GM18868 (cell line): ENCODE measurements at regions not wholly inside any gene's neighbourhood (a gene's known extent, or its start where the extent isn't known, plus 50 kb on each side); places are given as distances from the start of the nearest gene placed in this dataset.
"Not testable (repeated sequence)": the region's sequence is repeated elsewhere in the genome, so short reads cannot be mapped to it uniquely, and the experiment has no call there.

Experiments used
- ATAC-seq: cut with Tn5 transposase; IDR thresholded peaks from one replicate; pipeline ENCODE4 v1.9.1; 2021; ENCODE audit warnings: mild to moderate bottlenecking, moderate library complexity; ENCODE audit not compliant: unreplicated experiment

DNA sequence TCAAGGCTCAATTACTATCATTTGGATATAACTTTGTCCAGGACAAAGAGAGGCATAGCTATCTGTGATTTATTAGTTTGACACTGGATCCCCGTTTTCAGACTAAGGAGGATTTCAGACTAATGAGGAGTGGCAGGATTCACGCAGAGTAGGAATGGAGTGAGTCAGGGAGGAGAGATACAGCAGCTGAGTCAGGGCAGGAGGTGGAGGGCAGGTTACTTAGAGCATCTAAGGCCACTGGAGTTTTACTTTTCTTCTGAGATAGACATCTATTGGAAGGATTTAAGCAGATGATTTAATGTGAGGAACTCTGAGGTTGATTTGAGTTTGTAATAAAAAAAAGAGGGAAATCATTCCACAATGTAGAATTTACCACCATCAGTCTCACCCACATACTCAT, 110.6 kb downstream of the RPIA start:
- ATAC-seq = not testable (repeated sequence)

DNA sequence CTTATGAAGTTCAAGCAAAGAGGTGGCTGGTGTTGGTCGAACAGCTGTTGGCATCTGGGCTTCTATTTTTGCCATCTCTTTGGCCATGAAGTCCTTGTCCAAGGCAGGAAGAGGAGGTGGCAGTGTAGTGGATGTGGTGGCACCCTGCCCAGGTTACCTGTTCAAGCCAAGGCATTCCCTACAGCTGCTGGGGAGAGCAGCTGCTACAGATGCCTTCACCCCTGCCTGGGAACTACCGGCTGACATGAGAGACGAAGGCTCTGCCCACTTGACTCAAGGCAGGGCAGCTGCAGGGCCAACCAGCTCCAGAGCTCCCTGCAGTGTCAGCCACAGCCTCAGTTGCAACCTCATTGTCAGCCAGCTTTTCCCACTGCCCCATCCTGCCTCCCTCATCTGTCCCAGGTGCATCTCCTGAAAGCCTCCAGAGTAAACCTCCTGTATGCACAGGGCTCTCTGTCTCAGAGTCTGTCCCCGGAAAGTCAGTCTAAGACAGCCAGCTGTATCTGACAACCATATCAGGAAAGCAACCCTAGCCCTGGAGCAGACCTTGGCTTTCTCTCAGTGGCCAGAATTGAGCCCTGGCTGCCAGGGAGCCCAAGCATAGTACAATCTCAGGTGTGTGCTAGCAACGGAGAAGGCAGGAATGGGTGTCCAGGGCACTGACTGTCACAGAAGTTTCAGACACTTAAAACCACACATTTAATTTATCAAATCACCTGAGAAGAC, 115.9 kb downstream of the RPIA start:
- ATAC-seq = no peak

DNA sequence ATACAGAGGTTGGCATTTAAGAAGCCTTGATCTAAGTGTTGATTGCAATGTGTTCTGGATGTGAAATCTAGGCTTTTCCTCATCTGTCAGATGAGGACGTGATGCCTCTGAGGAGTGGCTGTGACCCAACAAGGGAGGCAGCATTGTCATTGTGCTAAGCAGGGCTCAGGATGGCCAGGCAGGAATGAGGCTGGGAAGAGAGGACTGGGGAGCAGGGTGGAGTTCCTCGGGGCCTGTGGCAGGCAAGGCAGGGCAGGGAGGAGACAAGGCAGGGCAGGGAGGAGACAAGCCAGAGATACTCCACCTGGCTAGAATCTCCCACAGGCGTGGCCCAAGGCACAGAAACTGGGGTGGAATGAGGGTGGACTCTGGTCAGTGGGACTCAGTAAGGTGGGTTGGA, 116.6 kb downstream of the RPIA start:
- no peak for ATAC-seq

DNA sequence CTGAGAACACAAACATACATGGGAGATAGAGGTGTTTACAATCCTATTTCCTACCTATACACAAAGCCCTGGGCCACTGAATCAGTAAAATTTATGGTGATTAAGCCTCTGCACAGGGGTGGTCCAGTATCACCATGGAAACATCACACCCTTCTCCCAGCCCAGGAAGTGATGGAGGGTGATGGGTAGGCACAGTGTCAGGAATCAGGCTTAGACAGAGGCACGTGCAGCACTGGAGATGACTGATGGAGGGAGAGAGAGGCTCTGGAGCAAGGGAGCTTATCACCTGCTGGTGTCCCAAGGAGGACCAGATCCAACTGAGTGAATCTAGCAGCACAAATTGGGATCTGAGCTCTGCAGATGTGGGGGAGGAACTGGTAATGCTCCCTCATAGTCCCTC, 117.2 kb downstream of the RPIA start:
- no peak for ATAC-seq

DNA sequence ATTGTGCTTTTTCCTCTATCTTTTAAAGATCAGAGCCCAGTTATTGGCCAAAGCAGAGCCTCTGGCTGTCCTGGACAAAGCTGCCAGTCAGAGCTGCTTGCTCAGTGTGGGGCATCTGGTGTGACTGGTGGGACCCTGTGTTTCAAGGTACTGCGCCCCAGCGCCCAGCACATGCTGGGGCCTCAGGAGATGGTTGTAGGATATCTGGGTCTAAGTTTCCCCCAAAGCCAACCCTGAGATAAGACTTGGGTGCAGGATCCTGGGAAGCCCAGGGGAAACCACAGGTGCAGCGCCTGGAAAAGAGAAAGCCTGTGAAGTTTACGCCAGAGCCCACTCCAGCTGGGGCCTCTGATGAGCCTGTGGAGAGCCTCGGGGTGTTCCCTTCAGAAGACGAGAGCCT, 117.7 kb downstream of the RPIA start:
- no peak for ATAC-seq

DNA sequence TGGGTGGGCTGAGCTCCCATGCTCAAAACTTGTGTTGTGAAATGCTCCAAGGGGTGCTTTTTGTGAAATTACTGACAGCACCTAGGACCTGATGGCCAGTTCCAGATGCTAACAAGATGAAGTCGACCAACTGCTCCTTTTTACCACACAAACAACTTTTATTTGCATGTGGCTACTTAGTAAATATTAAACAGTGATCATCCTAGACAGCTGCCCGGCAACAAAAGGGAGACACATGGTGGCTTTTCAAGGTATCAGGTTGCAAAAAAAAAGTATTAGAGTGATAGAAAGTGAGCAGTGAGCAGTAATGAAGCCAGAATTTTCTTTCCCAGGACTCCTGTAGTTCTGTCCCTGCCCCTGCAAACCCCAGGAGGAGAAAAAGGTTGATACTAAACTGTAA, 118.5 kb downstream of the RPIA start:
- no peak for ATAC-seq

DNA sequence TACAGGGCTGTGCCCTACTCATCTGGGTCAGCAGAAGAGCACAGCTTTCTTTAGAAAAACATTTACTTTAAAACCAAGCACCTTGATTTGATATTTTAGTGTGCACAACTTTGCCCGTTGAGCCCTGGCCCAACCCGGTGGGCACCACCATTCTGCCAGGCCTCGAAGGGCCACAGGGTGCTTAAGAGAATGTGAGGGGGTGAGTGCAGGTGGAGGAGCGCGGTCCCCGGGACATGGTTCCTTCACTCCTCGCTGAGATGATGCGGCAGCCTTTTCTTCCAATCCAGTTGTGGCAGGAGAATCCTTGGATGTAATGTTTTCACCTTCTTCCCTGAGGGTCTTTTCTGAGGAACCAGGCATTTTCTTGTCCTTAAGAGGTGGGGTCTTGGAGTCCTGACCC, 119.0 kb downstream of the RPIA start:
- no peak for ATAC-seq

DNA sequence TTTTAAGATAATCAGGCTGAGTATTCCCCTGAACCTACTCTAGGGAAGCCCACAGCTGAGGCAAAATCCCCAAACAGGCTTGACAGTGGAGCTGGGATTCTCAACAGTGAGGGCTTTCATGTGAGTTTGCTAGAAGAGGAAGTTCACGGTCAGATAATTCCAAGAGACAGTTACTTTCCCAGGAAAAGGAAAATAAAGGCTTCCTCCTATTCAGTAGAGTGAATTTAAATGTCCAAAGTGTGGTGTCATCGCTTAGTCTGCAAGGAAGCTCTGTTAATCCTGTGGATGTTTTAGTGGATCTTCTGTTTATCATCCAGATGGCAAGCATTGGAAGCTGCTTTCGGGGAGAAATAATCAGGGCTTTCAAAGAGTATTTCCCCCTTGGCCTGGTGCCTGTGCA, 119.8 kb downstream of the RPIA start:
- no peak for ATAC-seq

DNA sequence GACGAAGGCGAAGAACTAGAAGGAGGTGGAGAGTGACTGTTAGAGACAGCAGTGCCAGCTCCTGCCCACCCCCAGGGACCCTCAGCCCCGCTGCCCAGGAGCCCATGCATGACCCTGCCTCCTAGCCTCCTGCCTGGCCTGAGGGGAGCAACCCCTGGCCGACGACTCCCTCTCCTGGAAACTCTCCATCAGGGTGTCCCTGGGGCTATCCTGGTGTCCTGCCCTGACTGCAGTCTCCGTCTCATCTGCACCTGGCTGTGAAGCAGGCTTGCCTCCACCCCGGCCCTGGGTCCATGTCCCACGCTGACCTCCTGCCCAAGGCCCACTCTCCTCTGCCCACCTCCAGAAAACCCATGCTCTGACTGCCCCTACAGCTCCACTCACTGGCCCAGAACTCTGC, 120.2 kb downstream of the RPIA start:
- no peak for ATAC-seq

DNA sequence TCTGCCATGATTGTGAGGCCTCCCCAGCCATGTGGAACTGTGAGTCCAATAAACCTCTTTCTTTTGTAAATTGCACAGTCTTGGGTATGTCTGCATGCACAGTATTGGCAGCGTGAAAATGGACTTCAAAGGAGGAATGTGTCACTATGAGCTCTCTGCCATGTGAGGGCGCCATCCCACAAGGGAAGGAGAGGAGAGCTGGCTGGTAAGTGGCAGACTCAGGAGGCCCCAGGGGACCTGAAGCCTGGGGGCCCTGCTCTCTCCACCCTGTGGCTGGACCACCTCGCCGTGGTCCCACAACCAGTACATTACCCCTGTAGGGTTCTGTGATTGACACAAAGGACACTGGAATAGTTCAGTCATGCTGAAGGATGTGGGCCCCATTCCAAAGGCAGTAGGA, 122.1 kb downstream of the RPIA start:
- ATAC-seq = no peak

DNA sequence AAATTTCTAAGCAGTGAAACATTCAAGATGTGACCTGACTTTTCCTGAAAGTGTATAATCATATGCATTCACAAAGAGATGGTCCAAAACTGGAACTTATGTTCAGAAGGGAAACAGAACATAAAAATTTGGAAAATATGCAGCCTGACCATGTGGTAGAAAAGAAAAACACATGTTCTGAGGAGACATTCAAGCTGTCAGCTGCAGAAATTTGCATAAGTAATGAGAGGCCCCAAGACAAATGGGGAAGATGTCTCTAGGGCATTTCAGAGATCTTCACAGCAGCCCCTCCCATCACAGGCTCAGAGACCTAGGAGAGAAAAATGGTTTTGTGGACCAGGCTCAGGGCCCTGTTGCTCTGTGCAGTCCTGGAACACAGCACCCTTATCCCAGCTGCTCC, 123.8 kb downstream of the RPIA start:
- no peak for ATAC-seq

DNA sequence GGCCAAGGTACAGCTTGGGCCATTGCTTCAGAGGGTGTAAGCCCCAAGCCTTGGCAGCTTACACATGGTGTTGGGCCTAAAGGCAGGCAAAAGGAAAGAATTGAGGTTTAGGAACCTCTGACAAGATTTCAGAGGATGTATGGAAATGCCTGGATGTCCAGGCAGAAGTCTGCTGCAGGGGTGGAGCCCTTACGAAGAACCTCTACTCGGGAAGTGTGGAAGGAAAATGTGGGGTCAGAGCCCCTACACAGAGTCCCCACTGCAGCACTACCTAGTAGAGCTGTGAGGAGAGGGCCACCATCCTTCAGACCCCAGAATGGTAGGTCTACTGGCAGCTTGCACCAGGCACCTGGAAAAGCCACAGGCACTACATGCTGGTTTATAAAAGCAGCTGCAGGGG, 124.2 kb downstream of the RPIA start:
- no peak for ATAC-seq

DNA sequence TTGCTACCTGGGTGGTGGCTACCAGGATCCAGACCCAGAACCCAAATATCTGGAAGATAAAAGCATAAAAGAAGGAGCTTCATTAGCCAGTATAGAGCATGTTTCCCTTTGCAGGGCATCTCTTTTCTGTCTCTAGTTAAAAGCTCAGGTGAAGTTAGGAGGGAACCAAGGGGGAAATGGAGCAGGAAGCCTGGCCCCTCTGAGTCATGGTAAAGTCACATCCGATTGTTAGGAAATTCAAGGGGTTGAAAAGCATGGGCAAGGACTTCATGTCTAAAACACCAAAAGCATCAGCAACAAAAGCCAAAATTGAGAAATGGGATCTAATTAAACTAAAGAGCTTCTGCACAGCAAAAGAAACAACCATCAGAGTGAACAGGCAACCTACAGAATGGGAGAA, 126.9 kb downstream of the RPIA start:
- ATAC-seq = no peak

DNA sequence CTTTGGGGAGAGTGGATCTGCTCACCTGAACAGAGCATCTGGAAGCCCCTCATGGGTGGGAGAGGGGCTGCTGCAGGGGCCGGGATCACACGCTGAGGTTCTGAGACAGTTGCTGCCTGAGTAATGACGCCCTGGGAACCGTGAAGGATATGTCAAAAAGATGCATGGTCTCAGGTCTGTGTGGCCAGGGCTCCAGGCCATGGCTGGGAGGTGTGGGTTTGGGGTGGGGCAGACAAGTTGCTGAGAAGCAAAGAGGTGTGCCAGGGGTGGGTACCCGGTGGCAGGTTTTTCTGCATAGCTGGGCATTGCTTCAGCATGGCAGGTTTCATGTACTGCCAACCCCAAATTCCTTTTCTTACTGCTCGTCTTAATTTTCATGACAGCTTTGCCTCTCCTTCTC, 133.5 kb downstream of the RPIA start:
- no peak for ATAC-seq

DNA sequence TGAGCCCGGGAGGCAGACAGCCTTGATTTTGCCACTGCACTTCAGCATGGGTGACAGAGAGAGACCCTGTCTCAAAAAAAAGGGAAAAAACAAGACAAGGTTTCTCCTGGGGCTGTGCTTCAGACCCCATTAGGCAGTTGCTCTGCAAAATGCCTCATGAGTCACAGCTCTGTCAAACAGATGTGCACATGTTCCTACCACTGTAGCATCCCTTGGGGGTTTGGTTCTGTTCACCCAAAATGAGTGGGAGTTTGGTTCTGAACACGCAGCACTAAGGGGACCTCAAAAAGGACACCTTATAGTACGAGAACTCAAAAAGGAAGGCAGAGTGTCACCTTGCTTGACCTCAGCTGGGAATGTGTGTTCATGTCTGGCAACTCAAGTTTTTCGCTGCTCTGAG, 134.9 kb downstream of the RPIA start:
- no peak for ATAC-seq

DNA sequence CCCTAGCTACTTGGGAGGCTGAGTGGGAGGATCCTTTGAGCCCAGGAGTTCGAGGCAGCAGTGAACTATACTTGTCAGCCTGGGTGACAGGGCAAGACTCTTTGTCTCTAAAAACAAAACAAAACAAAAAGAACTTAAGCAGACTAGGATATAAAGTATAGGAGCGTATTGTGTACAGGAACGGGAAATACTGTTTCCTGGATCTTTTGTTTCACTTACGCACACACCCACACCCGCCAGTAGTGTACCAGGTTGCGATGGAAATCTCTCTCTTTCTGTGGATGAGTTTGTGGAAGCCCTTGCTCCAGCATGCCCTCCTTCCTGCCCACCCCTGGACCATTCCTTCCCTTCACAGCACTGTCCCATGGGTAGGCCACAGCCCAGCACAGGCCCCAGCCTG, 136.3 kb downstream of the RPIA start:
- ATAC-seq = no peak

DNA sequence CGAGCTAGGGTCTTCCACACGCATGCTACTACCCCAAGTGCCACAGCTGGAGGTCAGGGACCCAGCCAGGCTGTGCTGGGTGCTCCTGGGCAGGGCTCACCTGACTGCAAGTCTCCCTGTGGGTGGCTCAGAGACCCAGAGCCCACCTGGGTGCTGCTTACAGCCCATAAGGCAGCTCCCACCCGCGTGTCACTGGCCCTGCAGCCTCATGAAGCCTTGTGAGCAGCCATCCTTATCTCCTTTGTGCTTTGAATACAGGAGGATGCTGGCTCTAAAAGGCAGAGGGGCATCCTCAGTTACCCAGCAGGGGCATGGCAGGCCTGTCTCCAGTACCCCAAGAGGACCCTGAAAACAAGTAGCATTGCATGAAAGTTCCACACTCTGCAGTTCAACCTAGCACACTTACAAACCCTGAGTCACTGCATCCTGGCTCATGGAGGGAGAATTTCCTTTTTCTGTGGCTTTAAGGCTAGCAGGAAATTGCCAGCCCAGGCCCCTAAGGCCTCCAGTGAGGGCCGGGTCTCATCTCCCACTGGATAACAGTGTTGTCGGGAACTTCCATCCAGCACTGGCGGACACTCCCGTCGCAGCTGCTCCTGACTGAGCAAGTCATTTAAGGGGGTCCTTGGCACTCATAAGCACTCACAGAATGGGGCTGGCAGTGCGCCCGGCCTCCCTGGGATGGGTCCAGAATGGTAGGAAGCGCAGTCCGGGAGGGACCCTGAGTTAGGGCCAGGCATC, 137.1 kb downstream of the RPIA start:
- no peak for ATAC-seq

DNA sequence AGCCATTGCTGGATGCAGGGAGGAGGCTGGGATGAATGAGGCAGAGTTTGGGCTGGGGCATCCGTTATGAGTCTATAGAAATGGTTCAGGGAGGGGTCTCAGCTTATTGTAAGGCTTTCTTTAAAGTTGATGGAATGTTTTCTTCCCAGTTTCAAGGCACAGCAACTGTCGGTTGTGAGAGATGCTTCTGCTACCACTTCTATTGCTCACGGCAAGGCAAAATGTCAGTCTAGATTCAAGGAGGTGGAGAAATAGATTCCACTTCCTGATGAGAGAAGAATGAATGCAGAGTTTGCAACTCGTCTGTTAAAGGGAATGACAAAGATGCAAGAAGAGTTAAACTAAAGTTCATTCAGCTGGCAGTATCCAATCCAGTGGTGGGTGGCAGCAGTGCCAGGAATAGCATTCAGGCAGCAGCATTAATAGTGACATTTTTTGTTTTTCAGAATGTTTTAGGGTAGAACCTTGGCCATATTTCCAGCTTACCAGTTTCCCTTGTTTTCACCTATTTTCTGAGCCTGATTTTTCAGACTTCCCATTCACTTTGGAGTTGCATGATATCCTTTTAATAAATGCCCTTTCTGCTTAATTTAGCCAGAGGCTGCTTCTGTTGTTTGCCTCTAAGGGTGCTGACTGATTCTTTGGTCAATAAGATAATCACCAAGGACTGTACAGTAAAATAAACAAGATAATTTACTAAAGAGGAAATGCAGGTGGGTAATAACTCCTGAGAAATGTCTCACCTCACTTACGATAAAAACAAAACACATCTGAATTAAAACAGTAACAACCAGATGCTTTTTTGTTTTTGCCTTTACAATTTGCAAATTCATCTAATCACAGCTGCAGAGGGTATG, 138.4 kb downstream of the RPIA start:
- ATAC-seq = no peak

DNA sequence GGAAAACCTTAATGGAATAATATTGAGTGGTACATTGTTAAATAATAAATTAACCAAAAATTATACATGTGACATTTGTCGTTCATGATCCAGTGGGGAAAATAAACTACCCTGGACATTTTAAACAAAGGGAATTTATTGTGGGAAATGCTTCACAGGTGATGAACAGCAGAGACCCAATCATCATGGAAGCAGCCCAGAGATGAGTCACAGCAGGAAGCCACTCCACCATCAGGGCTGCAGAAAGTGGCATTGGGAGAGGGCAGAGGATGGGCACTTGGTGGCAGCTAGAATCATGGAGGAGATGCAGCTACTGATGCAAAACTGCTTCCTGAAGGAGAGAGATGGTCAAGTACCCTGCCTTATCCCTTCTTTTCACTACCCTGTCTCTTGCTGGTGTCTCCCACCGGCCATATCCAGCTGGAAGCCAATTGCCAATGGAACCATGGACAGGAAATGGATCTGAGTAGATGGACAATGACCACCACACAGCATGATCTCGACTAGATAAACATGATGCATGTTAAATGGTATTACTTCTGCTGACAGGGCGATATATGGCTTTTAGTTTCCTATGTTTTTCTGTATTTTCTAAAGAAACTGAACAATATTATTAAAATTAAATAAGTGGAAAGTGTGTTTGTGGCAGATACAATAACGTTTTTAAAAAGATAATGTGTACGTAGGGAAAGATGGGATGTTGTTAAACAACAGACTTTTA, 139.8 kb downstream of the RPIA start:
- ATAC-seq = no peak

DNA sequence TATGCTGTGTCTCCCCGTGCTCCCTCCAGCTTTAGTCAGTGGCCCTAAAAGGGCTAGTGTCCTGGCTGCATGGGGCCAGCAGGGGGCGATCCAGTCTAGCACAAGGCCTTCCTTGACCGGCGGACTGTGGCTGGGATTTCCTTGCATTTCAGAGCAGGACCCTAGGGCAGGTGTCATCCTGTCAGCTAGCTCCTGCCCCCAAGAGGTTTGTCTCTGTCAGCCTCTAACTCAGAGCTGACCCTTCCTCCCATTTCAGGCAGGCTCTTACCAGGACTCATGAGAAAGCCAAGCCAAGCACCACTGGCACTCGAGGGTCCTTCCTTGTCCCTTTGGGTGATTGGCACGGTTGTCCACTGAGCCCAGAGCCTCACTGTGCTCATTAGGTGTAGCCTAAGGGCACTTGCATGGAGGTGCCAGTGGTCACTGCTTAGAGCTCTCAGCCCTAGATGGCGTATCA, 140.3 kb downstream of the RPIA start:
- ATAC-seq = peak; percentile 77
